NB4 (cell line): ENCODE measurements at regions not wholly inside any gene's neighbourhood (a gene's known extent, or its start where the extent isn't known, plus 50 kb on each side); places are given as distances from the start of the nearest gene placed in this dataset.

Experiments
- CTCF ChIP-seq: IDR thresholded peaks from one replicate; pipeline ENCODE4 v1.5.1; 2012; ENCODE audit warnings: low read depth, low read length
- MAX ChIP-seq: IDR thresholded peaks from 2 replicates; pipeline ENCODE4 v1.6.1; 2011; ENCODE audit warnings: low read depth, low read length
- MYC ChIP-seq: IDR thresholded peaks from 2 replicates; pipeline ENCODE4 v1.6.1; 2011; ENCODE audit warnings: low read depth, low read length
- POLR2A ChIP-seq: IDR thresholded peaks from 2 replicates; pipeline ENCODE4 v1.6.1; 2011; ENCODE audit warnings: mild to moderate bottlenecking; ENCODE audit not compliant: insufficient read length; ENCODE audit errors: extremely low read depth

GRCh38 chr10:108785011-108785410 is 1138.3 kb downstream of the XPNPEP1 start:
- no peak for TF ChIP-seq POLR2A
- TF ChIP-seq CTCF = no peak
- no peak for TF ChIP-seq MAX
- no peak for TF ChIP-seq MYC
